ENCODE measurements at regions not wholly inside any gene's neighbourhood (a gene's known extent, or its start where the extent isn't known, plus 50 kb on each side); places are given as distances from the start of the nearest gene placed in this dataset.

DNA sequence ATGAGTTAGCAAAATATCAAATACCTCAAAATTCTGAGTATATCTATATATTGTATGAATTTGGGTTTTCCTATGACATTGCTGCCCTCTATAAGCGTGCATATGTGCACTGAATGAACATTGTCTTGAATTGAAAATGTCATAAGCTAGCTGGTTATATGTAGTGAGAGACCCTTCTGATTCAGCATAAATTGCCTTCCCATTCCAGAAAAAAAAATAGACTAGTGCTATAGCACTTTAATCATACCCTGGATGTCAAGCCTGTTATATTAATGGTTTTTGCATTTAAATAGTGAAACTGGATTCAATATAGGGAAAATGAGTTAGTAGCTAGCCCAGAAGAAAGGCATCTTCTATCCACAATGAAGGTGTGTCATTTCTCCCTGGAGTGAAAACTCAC is 265.1 kb downstream of the TUSC7 start:
- TF ChIP-seq ZNF384 (IDR thresholded peaks at IDR 0.05) (no peak), FOXA1 (IDR thresholded peaks at IDR 0.05) (no peak), LEF1 (IDR thresholded peaks at IDR 0.05; ENCODE audit: borderline replicate concordance) (no peak), SUZ12 (IDR thresholded peaks at IDR 0.05) (no peak), FOXK2 (IDR thresholded peaks at IDR 0.05) (no peak), CTBP1 (IDR thresholded peaks at IDR 0.05; ENCODE audit: borderline replicate concordance) (no peak), TARDBP (IDR thresholded peaks at IDR 0.05) (no peak), SP1 (IDR thresholded peaks at IDR 0.05) (no peak), ARNT (IDR thresholded peaks at IDR 0.05) (no peak), HDGF (IDR thresholded peaks at IDR 0.05; ENCODE audit: borderline replicate concordance) (no peak), ELF4 (IDR thresholded peaks at IDR 0.05) (no peak), BHLHE40 (IDR thresholded peaks at IDR 0.05; ENCODE audit: borderline replicate concordance) (no peak), FOXM1 (IDR thresholded peaks at IDR 0.05; ENCODE audit: borderline replicate concordance) (no peak), L3MBTL2 (conservative IDR thresholded peaks at IDR 0.05) (no peak), NFRKB (IDR thresholded peaks at IDR 0.05) (no peak)
- TF ChIP-seq, protein P1, sequence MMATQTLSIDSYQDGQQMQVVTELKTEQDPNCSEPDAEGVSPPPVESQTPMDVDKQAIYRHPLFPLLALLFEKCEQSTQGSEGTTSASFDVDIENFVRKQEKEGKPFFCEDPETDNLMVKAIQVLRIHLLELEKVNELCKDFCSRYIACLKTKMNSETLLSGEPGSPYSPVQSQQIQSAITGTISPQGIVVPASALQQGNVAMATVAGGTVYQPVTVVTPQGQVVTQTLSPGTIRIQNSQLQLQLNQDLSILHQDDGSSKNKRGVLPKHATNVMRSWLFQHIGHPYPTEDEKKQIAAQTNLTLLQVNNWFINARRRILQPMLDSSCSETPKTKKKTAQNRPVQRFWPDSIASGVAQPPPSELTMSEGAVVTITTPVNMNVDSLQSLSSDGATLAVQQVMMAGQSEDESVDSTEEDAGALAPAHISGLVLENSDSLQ (IDR thresholded peaks at IDR 0.05), result no peak
- CTCF ChIA-PET, result no interaction called here
- POLR2A ChIA-PET, result no interaction called here
- no peak for DNase-seq (ENCODE audit: extremely low spot score)

DNA sequence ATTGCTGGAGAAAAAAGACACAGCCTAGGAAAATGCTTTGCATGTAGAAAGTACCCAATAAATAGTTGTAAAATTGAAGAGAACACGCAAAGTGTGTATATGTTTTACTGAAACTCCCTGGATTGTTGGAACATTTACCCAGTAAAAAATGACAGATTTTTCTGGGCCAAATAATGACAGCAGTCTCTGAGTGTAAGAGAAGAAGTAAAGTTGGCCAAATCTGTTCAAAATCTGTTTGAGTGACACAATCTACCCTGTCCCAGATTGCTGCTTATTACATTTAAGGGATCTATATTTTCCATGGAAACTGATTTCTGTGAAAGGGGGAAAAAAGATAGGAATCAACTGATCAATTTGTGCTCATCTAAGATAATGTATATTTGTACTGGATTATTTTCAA is 267.9 kb downstream of the TUSC7 start:
- DNase-seq (ENCODE audit: extremely low spot score), result no peak
- ChIA-PET CTCF (no interaction called here), POLR2A (no interaction called here)
- TF ChIP-seq HDGF (IDR thresholded peaks at IDR 0.05; ENCODE audit: borderline replicate concordance) (no peak), SUZ12 (IDR thresholded peaks at IDR 0.05) (no peak), FOXA1 (IDR thresholded peaks at IDR 0.05) (no peak), FOXK2 (IDR thresholded peaks at IDR 0.05) (no peak), NFRKB (IDR thresholded peaks at IDR 0.05) (no peak), CTBP1 (IDR thresholded peaks at IDR 0.05; ENCODE audit: borderline replicate concordance) (no peak), ARNT (IDR thresholded peaks at IDR 0.05) (no peak), LEF1 (IDR thresholded peaks at IDR 0.05; ENCODE audit: borderline replicate concordance) (no peak), ELF4 (IDR thresholded peaks at IDR 0.05) (no peak), BHLHE40 (IDR thresholded peaks at IDR 0.05; ENCODE audit: borderline replicate concordance) (no peak), ZNF384 (IDR thresholded peaks at IDR 0.05) (no peak), L3MBTL2 (conservative IDR thresholded peaks at IDR 0.05) (no peak), FOXM1 (IDR thresholded peaks at IDR 0.05; ENCODE audit: borderline replicate concordance) (no peak), TARDBP (IDR thresholded peaks at IDR 0.05) (no peak), SP1 (IDR thresholded peaks at IDR 0.05) (no peak)
- TF ChIP-seq, protein P1 (IDR thresholded peaks at IDR 0.05), result no peak

DNA sequence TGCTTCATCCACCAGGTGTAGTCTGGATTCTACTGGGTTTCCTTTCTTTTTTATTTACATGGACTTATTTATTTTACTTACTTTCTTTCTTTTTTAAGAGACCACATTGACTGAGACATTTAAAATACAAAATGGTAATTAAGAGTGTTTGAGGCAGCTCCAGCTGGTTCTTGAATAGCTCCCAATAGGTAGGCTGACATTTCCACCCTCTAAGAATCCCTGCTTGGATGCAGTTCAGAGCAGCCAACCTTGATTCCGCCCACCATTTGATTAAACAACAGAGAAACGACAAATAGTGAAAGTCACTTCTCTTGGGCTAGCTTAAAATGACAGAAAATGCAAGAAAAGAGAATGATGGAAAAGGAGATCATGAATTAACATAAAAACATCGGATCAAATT is 270.5 kb downstream of the TUSC7 start:
- CTCF ChIA-PET, result no interaction called here
- no peak for DNase-seq (ENCODE audit: extremely low spot score)
- TF ChIP-seq LEF1 (IDR thresholded peaks at IDR 0.05; ENCODE audit: borderline replicate concordance), result no peak
- TF ChIP-seq NFRKB (IDR thresholded peaks at IDR 0.05), result no peak
- TF ChIP-seq FOXM1 (IDR thresholded peaks at IDR 0.05; ENCODE audit: borderline replicate concordance), result no peak
- no peak for TF ChIP-seq BHLHE40 (IDR thresholded peaks at IDR 0.05; ENCODE audit: borderline replicate concordance)
- no peak for TF ChIP-seq FOXK2 (IDR thresholded peaks at IDR 0.05)
- no peak for TF ChIP-seq ELF4 (IDR thresholded peaks at IDR 0.05)
- TF ChIP-seq L3MBTL2 (conservative IDR thresholded peaks at IDR 0.05), result no peak
- TF ChIP-seq, protein P1 (IDR thresholded peaks at IDR 0.05), result no peak
- no peak for TF ChIP-seq ZNF384 (IDR thresholded peaks at IDR 0.05)
- TF ChIP-seq SUZ12 (IDR thresholded peaks at IDR 0.05), result no peak
- no peak for TF ChIP-seq SP1 (IDR thresholded peaks at IDR 0.05)
- TF ChIP-seq HDGF (IDR thresholded peaks at IDR 0.05; ENCODE audit: borderline replicate concordance), result no peak
- no peak for TF ChIP-seq CTBP1 (IDR thresholded peaks at IDR 0.05; ENCODE audit: borderline replicate concordance)
- no peak for TF ChIP-seq ARNT (IDR thresholded peaks at IDR 0.05)
- no peak for TF ChIP-seq TARDBP (IDR thresholded peaks at IDR 0.05)

DNA sequence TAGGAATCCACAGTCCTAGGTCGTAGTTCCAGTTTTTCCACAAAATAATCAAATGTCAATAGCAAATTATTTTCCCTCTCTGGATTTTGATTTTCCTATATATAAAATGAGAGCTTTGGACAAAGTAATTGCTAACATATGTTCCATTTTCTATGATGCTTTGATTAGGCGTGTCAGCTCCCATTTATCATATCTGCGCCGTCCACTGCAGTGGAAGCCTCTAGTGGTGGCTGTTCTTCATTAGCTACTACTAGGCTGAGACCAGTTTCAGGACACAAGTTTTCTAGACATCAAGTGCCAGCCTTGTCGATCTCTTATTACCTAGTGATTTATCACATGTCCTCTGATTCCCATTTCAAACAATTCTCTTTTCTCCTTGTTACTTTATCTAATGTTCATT is 271.5 kb downstream of the TUSC7 start:
- no peak for DNase-seq (ENCODE audit: extremely low spot score)
- CTCF ChIA-PET, result no interaction called here
- no peak for TF ChIP-seq TARDBP (IDR thresholded peaks at IDR 0.05)
- no peak for TF ChIP-seq CTBP1 (IDR thresholded peaks at IDR 0.05; ENCODE audit: borderline replicate concordance)
- TF ChIP-seq ARNT (IDR thresholded peaks at IDR 0.05), result no peak
- no peak for TF ChIP-seq FOXK2 (IDR thresholded peaks at IDR 0.05)
- TF ChIP-seq SUZ12 (IDR thresholded peaks at IDR 0.05), result no peak
- TF ChIP-seq, protein P1 (IDR thresholded peaks at IDR 0.05), result no peak
- no peak for TF ChIP-seq BHLHE40 (IDR thresholded peaks at IDR 0.05; ENCODE audit: borderline replicate concordance)
- no peak for TF ChIP-seq HDGF (IDR thresholded peaks at IDR 0.05; ENCODE audit: borderline replicate concordance)
- no peak for TF ChIP-seq NFRKB (IDR thresholded peaks at IDR 0.05)
- TF ChIP-seq FOXA1 (IDR thresholded peaks at IDR 0.05), result no peak
- TF ChIP-seq LEF1 (IDR thresholded peaks at IDR 0.05; ENCODE audit: borderline replicate concordance), result no peak
- no peak for TF ChIP-seq ELF4 (IDR thresholded peaks at IDR 0.05)
- no peak for TF ChIP-seq ZNF384 (IDR thresholded peaks at IDR 0.05)
- TF ChIP-seq L3MBTL2 (conservative IDR thresholded peaks at IDR 0.05), result no peak
- no peak for TF ChIP-seq FOXM1 (IDR thresholded peaks at IDR 0.05; ENCODE audit: borderline replicate concordance)
- TF ChIP-seq SP1 (IDR thresholded peaks at IDR 0.05), result no peak
- POLR2A ChIA-PET, result no interaction called here

More for the DNA sequence above, 270.5 kb downstream of the TUSC7 start:
- POLR2A ChIA-PET, result no interaction called here

DNA sequence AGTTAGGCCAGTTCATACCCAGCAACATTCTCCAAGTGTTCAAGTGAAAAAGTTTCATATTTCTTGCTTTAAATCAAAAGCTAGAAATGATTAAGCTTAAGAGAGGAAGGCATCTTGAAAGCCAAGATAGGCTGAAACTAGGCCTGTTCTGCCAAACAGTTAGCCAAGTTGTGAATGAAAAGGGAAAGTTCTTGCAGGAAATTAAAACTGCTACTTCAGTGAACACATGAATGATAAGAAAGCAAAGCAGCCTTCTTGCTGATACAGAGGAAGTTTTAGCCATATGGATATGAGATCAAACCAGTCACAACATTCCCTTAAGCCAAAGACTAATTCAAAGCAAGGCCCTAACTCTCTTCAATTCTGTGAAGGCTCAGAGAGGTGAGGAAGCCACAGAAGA is 274.7 kb downstream of the TUSC7 start:
- no peak for DNase-seq (ENCODE audit: extremely low spot score)
- TF ChIP-seq TARDBP (IDR thresholded peaks at IDR 0.05) (no peak), CTBP1 (IDR thresholded peaks at IDR 0.05; ENCODE audit: borderline replicate concordance) (no peak), L3MBTL2 (conservative IDR thresholded peaks at IDR 0.05) (no peak)
- TF ChIP-seq, protein P1 (IDR thresholded peaks at IDR 0.05), result no peak
- ChIA-PET CTCF (no interaction called here), POLR2A (no interaction called here)
